ENCODE measurements at regions not wholly inside any gene's neighbourhood (a gene's known extent, or its start where the extent isn't known, plus 50 kb on each side); places are given as distances from the start of the nearest gene placed in this dataset.

- Histone ChIP-seq H3K27me3 (ENCODE audit: insufficient read depth, low read length) (no peaks in the 10 kb centered on the region), H3K27ac (ENCODE audit: low read depth, low read length) (no peak overlapping the region), H3K36me3 (ENCODE audit: insufficient read depth, low read length) (no peaks in the 10 kb centered on the region), H3K79me2 (ENCODE audit: insufficient read depth, low read length) (no peaks in the 10 kb centered on the region), H3K4me1 (ENCODE audit: insufficient read depth, low read length) (no peaks in the 10 kb centered on the region), H4K20me1 (ENCODE audit: insufficient read depth, low read length) (no peaks in the 10 kb centered on the region), H2AFZ (ENCODE audit: low read length) (no peak overlapping the region), H3K9me3 (ENCODE audit: low read depth, low read length) (no peaks in the 10 kb centered on the region), H3K4me3 (ENCODE audit: insufficient read depth, low read length) (no peak overlapping the region), H3K4me2 (ENCODE audit: insufficient read depth, low read length) (no peak overlapping the region)
- DNase-seq (ENCODE audit: insufficient read length, low spot score, missing footprints), result peak; percentile 58
- no peak for TF ChIP-seq CTCF (IDR thresholded peaks at IDR 0.05; ENCODE audit: extremely low read depth, low read depth, low read length)
Observed at GRCh38 chrX:118878977-118879376, 55.4 kb downstream of the ZCCHC12 start.

- no peak for TF ChIP-seq CTCF (IDR thresholded peaks at IDR 0.05; ENCODE audit: extremely low read depth, low read depth, low read length)
- Histone ChIP-seq H3K4me3 (ENCODE audit: insufficient read depth, low read length) (no peak overlapping the region), H3K4me2 (ENCODE audit: insufficient read depth, low read length) (no peak overlapping the region), H3K27me3 (ENCODE audit: insufficient read depth, low read length) (no peaks in the 10 kb centered on the region), H3K9me3 (ENCODE audit: low read depth, low read length) (no peaks in the 10 kb centered on the region), H3K79me2 (ENCODE audit: insufficient read depth, low read length) (no peaks in the 10 kb centered on the region), H3K27ac (ENCODE audit: low read depth, low read length) (no peak overlapping the region), H3K36me3 (ENCODE audit: insufficient read depth, low read length) (no peaks in the 10 kb centered on the region), H3K4me1 (ENCODE audit: insufficient read depth, low read length) (no peaks in the 10 kb centered on the region), H4K20me1 (ENCODE audit: insufficient read depth, low read length) (no peaks in the 10 kb centered on the region), H2AFZ (ENCODE audit: low read length) (no peak overlapping the region)
- DNase-seq (ENCODE audit: insufficient read length, low spot score, missing footprints), result no peak
Observed at GRCh38 chrX:118879586-118879985, 56.0 kb downstream of the ZCCHC12 start.

GRCh38 chrX:118883994-118884393, 60.4 kb downstream of the ZCCHC12 start:
- Histone ChIP-seq H2AFZ (ENCODE audit: low read length) (no peak overlapping the region), H4K20me1 (ENCODE audit: insufficient read depth, low read length) (no peaks in the 10 kb centered on the region), H3K27me3 (ENCODE audit: insufficient read depth, low read length) (no peaks in the 10 kb centered on the region), H3K4me1 (ENCODE audit: insufficient read depth, low read length) (no peaks in the 10 kb centered on the region), H3K4me3 (ENCODE audit: insufficient read depth, low read length) (no peak overlapping the region), H3K4me2 (ENCODE audit: insufficient read depth, low read length) (no peak overlapping the region), H3K9me3 (ENCODE audit: low read depth, low read length) (no peaks in the 10 kb centered on the region), H3K27ac (ENCODE audit: low read depth, low read length) (no peak overlapping the region), H3K79me2 (ENCODE audit: insufficient read depth, low read length) (no peaks in the 10 kb centered on the region), H3K36me3 (ENCODE audit: insufficient read depth, low read length) (no peaks in the 10 kb centered on the region)
- DNase-seq (ENCODE audit: insufficient read length, low spot score, missing footprints), result no peak
- TF ChIP-seq CTCF (IDR thresholded peaks at IDR 0.05; ENCODE audit: extremely low read depth, low read depth, low read length), result no peak

GRCh38 chrX:118884552-118885138, 61.0 kb downstream of the ZCCHC12 start:
- no peak for TF ChIP-seq CTCF (IDR thresholded peaks at IDR 0.05; ENCODE audit: extremely low read depth, low read depth, low read length)
- H3K27ac ChIP-seq (ENCODE audit: low read depth, low read length), result no peak overlapping the region
- H3K79me2 ChIP-seq (ENCODE audit: insufficient read depth, low read length), result no peaks in the 10 kb centered on the region
- no peak overlapping the region for H2AFZ ChIP-seq (ENCODE audit: low read length)
- DNase-seq (ENCODE audit: insufficient read length, low spot score, missing footprints), result no peak
- no peak overlapping the region for H3K4me3 ChIP-seq (ENCODE audit: insufficient read depth, low read length)
- no peaks in the 10 kb centered on the region for H3K36me3 ChIP-seq (ENCODE audit: insufficient read depth, low read length)
- H3K4me1 ChIP-seq (ENCODE audit: insufficient read depth, low read length), result no peaks in the 10 kb centered on the region
- no peaks in the 10 kb centered on the region for H4K20me1 ChIP-seq (ENCODE audit: insufficient read depth, low read length)
- H3K9me3 ChIP-seq (ENCODE audit: low read depth, low read length), result no peaks in the 10 kb centered on the region
- no peak overlapping the region for H3K4me2 ChIP-seq (ENCODE audit: insufficient read depth, low read length)
- no peaks in the 10 kb centered on the region for H3K27me3 ChIP-seq (ENCODE audit: insufficient read depth, low read length)

Measured in osteoblast (primary cell).